ENCODE measurements at regions not wholly inside any gene's neighbourhood (a gene's known extent, or its start where the extent isn't known, plus 50 kb on each side); places are given as distances from the start of the nearest gene placed in this dataset.

- no peak for DNase-seq (ENCODE audit: low read depth in 2 of 2)
These were observed 2125.8 kb upstream of the WWC1 start for GRCh38 chr5:166165596-166165995.

GRCh38 chr5:166166071-166166470 is 2125.4 kb upstream of the WWC1 start:
- no peak for DNase-seq (ENCODE audit: low read depth in 2 of 2)

GRCh38 chr5:166172597-166172996 is 2118.8 kb upstream of the WWC1 start:
- DNase-seq (ENCODE audit: low read depth in 2 of 2): no peak

- DNase-seq (ENCODE audit: low read depth in 2 of 2): no peak
These were observed 2112.9 kb upstream of the WWC1 start for GRCh38 chr5:166178411-166179080.

GRCh38 chr5:166185185-166185584 is 2106.3 kb upstream of the WWC1 start:
- DNase-seq (ENCODE audit: low read depth in 2 of 2): no peak

- no peak for DNase-seq (ENCODE audit: low read depth in 2 of 2)
These were observed 2102.7 kb upstream of the WWC1 start for GRCh38 chr5:166188501-166189325.

- no peak for DNase-seq (ENCODE audit: low read depth in 2 of 2)
These were observed 2098.7 kb upstream of the WWC1 start for GRCh38 chr5:166192696-166193095.

GRCh38 chr5:166195981-166196380 is 2095.5 kb upstream of the WWC1 start:
- no peak for DNase-seq (ENCODE audit: low read depth in 2 of 2)

- no peak for DNase-seq (ENCODE audit: low read depth in 2 of 2)
These were observed 2090.9 kb upstream of the WWC1 start for GRCh38 chr5:166200532-166200931.

GRCh38 chr5:166211640-166212039 is 2079.8 kb upstream of the WWC1 start:
- DNase-seq (ENCODE audit: low read depth in 2 of 2): no peak

GRCh38 chr5:166236327-166236726 is 2055.1 kb upstream of the WWC1 start:
- no peak for DNase-seq (ENCODE audit: low read depth in 2 of 2)

GRCh38 chr5:166240705-166241104 is 2050.7 kb upstream of the WWC1 start:
- DNase-seq (ENCODE audit: low read depth in 2 of 2): no peak

GRCh38 chr5:166245556-166245955 is 2045.9 kb upstream of the WWC1 start:
- no peak for DNase-seq (ENCODE audit: low read depth in 2 of 2)

- no peak for DNase-seq (ENCODE audit: low read depth in 2 of 2)
These were observed 2039.7 kb upstream of the WWC1 start for GRCh38 chr5:166251786-166252185.

- DNase-seq (ENCODE audit: low read depth in 2 of 2): no peak
These were observed 2033.8 kb upstream of the WWC1 start for GRCh38 chr5:166257661-166258060.

GRCh38 chr5:166262395-166262794 is 2029.0 kb upstream of the WWC1 start:
- no peak for DNase-seq (ENCODE audit: low read depth in 2 of 2)

GRCh38 chr5:166267907-166268306 is 2023.5 kb upstream of the WWC1 start:
- no peak for DNase-seq (ENCODE audit: low read depth in 2 of 2)

GRCh38 chr5:166270712-166271111 is 2020.7 kb upstream of the WWC1 start:
- no peak for DNase-seq (ENCODE audit: low read depth in 2 of 2)

- DNase-seq (ENCODE audit: low read depth in 2 of 2): no peak
These were observed 2015.4 kb upstream of the WWC1 start for GRCh38 chr5:166276006-166276405.

GRCh38 chr5:166279828-166280227 is 2011.6 kb upstream of the WWC1 start:
- no peak for DNase-seq (ENCODE audit: low read depth in 2 of 2)

GRCh38 chr5:166281433-166281832 is 2010.0 kb upstream of the WWC1 start:
- DNase-seq (ENCODE audit: low read depth in 2 of 2): no peak

GRCh38 chr5:166282939-166283338 is 2008.5 kb upstream of the WWC1 start:
- no peak for DNase-seq (ENCODE audit: low read depth in 2 of 2)

GRCh38 chr5:166285361-166285760 is 2006.1 kb upstream of the WWC1 start:
- no peak for DNase-seq (ENCODE audit: low read depth in 2 of 2)

All from activated CD4-positive, alpha-beta T cell treated with anti-CD3 and anti-CD28 coated beads for 24 hours (primary cell).